Cardiac fibroblast (primary cell): ENCODE measurements at regions not wholly inside any gene's neighbourhood (a gene's known extent, or its start where the extent isn't known, plus 50 kb on each side); places are given as distances from the start of the nearest gene placed in this dataset.

ENCODE experiments used
- DNase-seq, 2 donors: peaks; one replicate each; pipeline versions ENCODE4 v3.0.0 to v3.0.0-alpha.2; 2010; ENCODE audit warnings: low read depth in 2 of 2
- H3K4me3 ChIP-seq, 2 donors: replicated peaks in 1 of 2; 1 replicate in 1 of 2; 2 replicates in 1 of 2; pipeline ENCODE4 v1.5.1; 2011; ENCODE audit warnings: low read depth in 2 of 2, low read length in 2 of 2, mild to moderate bottlenecking in 2 of 2, moderate library complexity in 1 of 2
- CTCF ChIP-seq: IDR thresholded peaks from one replicate; pipeline ENCODE4 v1.5.1; 2011; ENCODE audit warnings: low read depth, mild to moderate bottlenecking, low read length, inconsistent platforms

- DNase-seq, result peak in 1 of 2 donors; percentile 12
- TF ChIP-seq CTCF, result no peak
- no peak overlapping the region for H3K4me3 ChIP-seq
These were observed 561.3 kb downstream of the IRX1 start for GRCh38 chr5:4156889-4157288.

- no peak for TF ChIP-seq CTCF
- H3K4me3 ChIP-seq, result no peak overlapping the region
- DNase-seq, result no peak
These were observed 563.3 kb downstream of the IRX1 start for GRCh38 chr5:4158750-4159447.

DNA sequence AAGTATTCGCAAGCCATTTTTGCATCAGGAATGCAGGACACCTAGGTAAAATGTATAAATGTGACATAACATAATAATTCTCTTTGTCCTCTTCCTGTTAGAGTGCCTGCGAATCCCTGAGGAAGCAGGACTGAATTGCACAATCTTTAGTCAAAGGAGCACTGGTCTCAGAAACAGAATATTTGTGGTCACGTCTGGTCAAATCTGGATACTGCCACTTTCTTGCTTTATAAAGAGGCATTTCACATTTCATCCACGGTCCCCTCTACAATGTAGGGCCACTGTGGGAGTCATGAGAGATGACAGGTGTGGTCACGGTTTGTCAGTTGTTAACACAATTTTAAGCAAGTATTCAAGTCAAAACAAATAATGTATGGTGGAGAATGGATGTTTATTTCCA lies 564.0 kb downstream of the IRX1 start:
- no peak overlapping the region for H3K4me3 ChIP-seq
- peak in 1 of 2 donors; percentile 3 for DNase-seq
- no peak for TF ChIP-seq CTCF

- TF ChIP-seq CTCF, result no peak
- DNase-seq, result no peak
- H3K4me3 ChIP-seq, result no peak overlapping the region
These were observed 568.5 kb downstream of the IRX1 start for GRCh38 chr5:4164167-4164566.

DNA sequence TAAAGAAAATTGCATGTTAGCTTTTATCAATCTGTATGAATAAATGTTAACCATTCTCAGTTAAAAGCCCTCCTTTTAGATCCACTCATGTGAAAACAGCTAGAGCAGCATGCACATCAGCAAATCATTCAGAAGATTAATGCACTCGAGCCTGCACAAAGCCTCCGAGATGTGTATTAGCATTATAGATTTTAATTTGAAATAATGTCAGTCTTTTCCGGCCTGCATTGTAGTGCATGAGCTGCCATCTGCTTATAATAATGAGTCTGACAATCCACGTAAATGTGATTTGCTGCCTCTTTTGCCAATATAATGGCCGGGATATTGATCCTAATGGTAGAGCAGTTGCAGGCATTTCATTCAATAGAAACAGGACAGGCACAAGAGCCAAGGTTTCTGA lies 585.1 kb downstream of the IRX1 start:
- H3K4me3 ChIP-seq, result no peak overlapping the region
- no peak for DNase-seq
- TF ChIP-seq CTCF, result no peak

DNA sequence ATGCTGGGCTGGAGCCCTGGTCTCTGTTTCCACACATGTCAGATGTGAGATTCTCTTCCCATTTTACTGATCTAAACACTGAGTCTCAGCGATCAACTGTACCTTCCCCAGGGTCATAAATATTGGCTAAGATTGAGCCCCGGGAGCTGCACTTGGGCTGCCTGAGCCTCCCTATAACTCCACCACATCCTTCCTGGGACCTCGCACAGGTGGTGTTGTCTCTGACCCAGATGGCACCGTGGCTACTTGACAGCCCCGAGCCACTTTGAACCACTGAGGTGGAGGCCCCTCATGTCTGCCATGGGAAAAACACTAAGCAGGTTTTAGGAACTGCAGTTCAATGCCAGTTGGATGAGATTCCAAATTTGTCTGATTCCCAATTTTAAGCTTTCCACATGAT lies 586.5 kb downstream of the IRX1 start:
- H3K4me3 ChIP-seq, result no peak overlapping the region
- DNase-seq, result no peak
- no peak for TF ChIP-seq CTCF

GRCh38 chr5:4185127-4185526 lies 589.5 kb downstream of the IRX1 start:
- TF ChIP-seq CTCF, result no peak
- no peak for DNase-seq
- no peak overlapping the region for H3K4me3 ChIP-seq
